GM12891 (cell line): ENCODE measurements at regions not wholly inside any gene's neighbourhood (a gene's known extent, or its start where the extent isn't known, plus 50 kb on each side); places are given as distances from the start of the nearest gene placed in this dataset.

Experiments
- PAX5 ChIP-seq: IDR thresholded peaks from 2 replicates; pipeline ENCODE4 v1.6.1; 2011; ENCODE audit warnings: low read length, moderate library complexity, mild to moderate bottlenecking; ENCODE audit not compliant: insufficient read depth, severe bottlenecking
- POLR2A ChIP-seq: IDR thresholded peaks from 2 replicates; pipeline ENCODE4 v1.6.1; 2011; ENCODE audit warnings: low read depth, low read length, control low read depth
- POLR2AphosphoS5 ChIP-seq: IDR thresholded peaks from 2 replicates; pipeline ENCODE4 v1.6.1; 2011; ENCODE audit warnings: low read depth, low read length, control low read depth
- POU2F2 ChIP-seq: IDR thresholded peaks from 2 replicates; pipeline ENCODE4 v1.6.1; 2011; ENCODE audit warnings: low read depth, mild to moderate bottlenecking, control low read depth, low read length, moderate library complexity
- TAF1 ChIP-seq: IDR thresholded peaks from 2 replicates; pipeline ENCODE4 v1.6.1; 2011; ENCODE audit warnings: low read depth, low read length, control low read depth

DNA sequence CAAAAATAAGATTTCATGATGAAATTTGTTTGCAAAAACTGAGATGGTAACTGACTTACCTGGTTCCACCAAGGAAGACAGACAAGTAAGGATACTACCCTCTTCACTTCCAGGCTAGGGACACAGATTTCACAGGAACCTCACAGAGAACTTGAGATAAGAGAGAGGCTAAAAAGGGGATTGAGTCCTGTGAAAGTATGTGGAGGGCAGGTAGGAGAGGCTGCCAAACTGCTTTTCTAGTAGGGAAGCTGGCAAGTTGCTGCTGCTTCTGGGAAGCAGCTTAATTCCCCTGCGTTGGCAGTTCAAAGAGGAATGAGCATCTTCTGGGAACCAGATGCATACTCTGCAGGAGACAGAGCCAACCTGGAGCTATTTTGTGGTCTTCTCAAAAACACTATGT, 841.6 kb downstream of the CCSER2 start:
- no peak for TF ChIP-seq POLR2A
- TF ChIP-seq TAF1, result no peak
- no peak for TF ChIP-seq POLR2AphosphoS5
- TF ChIP-seq PAX5, result no peak
- TF ChIP-seq POU2F2, result no peak
